CD4-positive, CD25-positive, alpha-beta regulatory T cell (primary cell): ENCODE measurements at regions not wholly inside any gene's neighbourhood (a gene's known extent, or its start where the extent isn't known, plus 50 kb on each side); places are given as distances from the start of the nearest gene placed in this dataset.

Source experiments
- ATAC-seq, 2 donors: fragments of 150-1000 bp; cut with Tn5 transposase; one replicate each; pipeline ENCODE4 v1.10.0; 2021; ENCODE audit warnings: low read depth in 2 of 2, moderate number of reproducible peaks in 2 of 2, moderate library complexity in 1 of 2
- DNase-seq, 3 donors: peaks; one replicate each; pipeline versions ENCODE4 v3.0.0 to v3.0.0-alpha.2; 2012 to 2022; ENCODE audit warnings: mixed read lengths in 1 of 3
- H3K27ac ChIP-seq: one replicate; pipeline ENCODE4 v1.7.0; 2013; ENCODE audit warnings: mild to moderate bottlenecking, low read length; ENCODE audit not compliant: insufficient read depth, poor library complexity, severe bottlenecking
- H3K27me3 ChIP-seq: one replicate; pipeline ENCODE4 v1.7.0; 2013; ENCODE audit warnings: low read length; ENCODE audit not compliant: control insufficient read depth, insufficient read depth
- H3K36me3 ChIP-seq: one replicate; pipeline ENCODE4 v1.7.0; 2013; ENCODE audit warnings: mild to moderate bottlenecking, low read length, moderate library complexity; ENCODE audit not compliant: control insufficient read depth, insufficient read depth
- H3K4me1 ChIP-seq: 2 replicates; pipeline ENCODE4 v1.7.0; 2013; ENCODE audit warnings: mild to moderate bottlenecking, low read length; ENCODE audit not compliant: insufficient read depth, control insufficient read depth, poor library complexity, severe bottlenecking
- H3K4me3 ChIP-seq: one replicate; pipeline ENCODE4 v1.7.0; 2013; ENCODE audit warnings: low read depth, mild to moderate bottlenecking, low read length, moderate library complexity
- H3K9me3 ChIP-seq, 2 experiments: 1 replicate in 1 of 2; 2 replicates in 1 of 2; pipeline ENCODE4 v1.7.0; 2013; ENCODE audit warnings: low read length in 2 of 2, mild to moderate bottlenecking in 1 of 2, moderate library complexity in 1 of 2; ENCODE audit not compliant: control insufficient read depth in 2 of 2
- H3K27ac Mint-ChIP-seq, 3 donors: one replicate each; pipeline ENCODE4 v1.8.0; 2020 to 2022; ENCODE audit warnings: mild to moderate bottlenecking in 3 of 3, mixed read lengths in 3 of 3, moderate library complexity in 2 of 3
- H3K27me3 Mint-ChIP-seq: one replicate; pipeline ENCODE4 v1.8.0; 2022; ENCODE audit warnings: mild to moderate bottlenecking, mixed read lengths
- H3K36me3 Mint-ChIP-seq: one replicate; pipeline ENCODE4 v1.8.0; 2020; ENCODE audit warnings: mixed read lengths
- H3K4me1 Mint-ChIP-seq, 4 donors: one replicate each; pipeline ENCODE4 v1.8.0; 2020 to 2022; ENCODE audit warnings: mixed read lengths in 4 of 4, mild to moderate bottlenecking in 1 of 4
- H3K4me3 Mint-ChIP-seq, 4 donors: one replicate each; pipeline ENCODE4 v1.8.0; 2020 to 2022; ENCODE audit warnings: mild to moderate bottlenecking in 4 of 4, mixed read lengths in 4 of 4, moderate library complexity in 3 of 4
- H3K9me3 Mint-ChIP-seq, 7 donors: one replicate each; pipeline ENCODE4 v1.8.0; 2020 to 2022; ENCODE audit warnings: mixed read lengths in 7 of 7, mild to moderate bottlenecking in 3 of 7, moderate library complexity in 2 of 7

DNA sequence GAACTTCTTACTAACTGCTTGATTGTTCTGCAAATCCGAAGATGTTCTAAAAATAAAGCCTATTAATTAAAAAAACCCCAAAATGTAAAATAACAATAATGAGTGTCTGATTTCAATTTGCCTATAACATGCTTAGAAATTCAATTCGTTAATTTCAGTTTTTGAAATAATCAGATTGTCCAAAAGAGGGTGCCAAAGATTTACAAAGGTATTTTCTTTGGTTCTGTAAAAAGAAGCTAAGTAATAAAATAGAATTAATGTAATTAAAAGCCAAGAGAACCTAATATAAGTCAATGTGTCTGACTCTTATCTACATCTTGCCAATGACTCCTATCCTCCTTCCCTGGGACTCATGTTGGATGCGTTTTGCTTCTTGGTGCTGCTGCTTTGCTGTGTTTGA is 75.0 kb upstream of the CPHXL start:
- H3K4me1 Mint-ChIP-seq: no peaks in the 10 kb centered on the region
- DNase-seq (no peak), ATAC-seq (no peak)
- no peaks in the 10 kb centered on the region for H3K4me1 ChIP-seq
- no peaks in the 10 kb centered on the region for H3K9me3 ChIP-seq
- no peaks in the 10 kb centered on the region for H3K36me3 ChIP-seq
- H3K9me3 Mint-ChIP-seq: no peaks in the 10 kb centered on the region
- peaks cover 37% of the 10 kb centered on the region for H3K27me3 Mint-ChIP-seq
- H3K27ac ChIP-seq: no peak overlapping the region
- peaks cover 5% of the 10 kb centered on the region for H3K27me3 ChIP-seq
- H3K27ac Mint-ChIP-seq: no peak overlapping the region
- H3K4me3 ChIP-seq: no peak overlapping the region
- no peaks in the 10 kb centered on the region for H3K36me3 Mint-ChIP-seq
- H3K4me3 Mint-ChIP-seq: no peak overlapping the region

DNA sequence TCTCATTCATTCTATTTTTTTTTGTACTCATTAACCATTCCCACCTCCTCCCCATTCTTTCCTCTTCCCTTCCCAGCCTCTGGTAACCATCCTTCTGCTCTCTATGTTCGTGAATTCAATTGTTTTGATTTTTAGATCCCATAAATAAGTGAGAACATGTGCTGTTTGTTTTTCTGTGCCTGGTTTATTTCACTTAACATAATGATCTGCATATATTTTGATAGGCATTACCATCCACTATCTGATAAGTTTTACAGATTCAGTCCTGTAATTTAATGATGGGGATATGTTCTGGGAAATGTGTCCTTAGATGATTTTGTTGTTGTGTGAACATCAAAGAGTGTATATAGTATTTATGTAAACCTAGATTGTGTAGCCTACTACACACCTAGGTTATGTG is 77.5 kb upstream of the CPHXL start:
- DNase-seq: no peak
- H3K4me3 Mint-ChIP-seq: no peak overlapping the region

DNA sequence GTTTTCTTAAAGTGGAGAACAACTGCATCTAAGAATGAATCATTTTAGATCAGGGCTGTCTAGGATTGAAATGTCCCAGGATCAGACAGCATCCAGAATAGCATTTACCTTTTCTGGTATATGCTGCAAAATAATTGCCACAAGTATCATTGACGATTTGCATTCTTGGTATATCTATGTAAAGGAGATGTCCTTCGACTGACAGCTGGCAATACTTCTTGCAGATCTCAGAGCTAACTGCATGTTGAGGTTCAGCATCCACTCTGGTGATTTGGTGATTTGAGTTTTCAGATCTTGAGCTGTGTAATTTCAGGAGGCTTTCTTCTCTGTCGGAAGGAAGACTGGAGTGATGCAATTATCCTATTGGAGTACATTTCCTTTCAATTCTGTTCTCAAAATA is 78.1 kb upstream of the CPHXL start:
- Mint-ChIP-seq H3K4me3 (no peak overlapping the region), H3K36me3 (no peaks in the 10 kb centered on the region), H3K9me3 (peaks cover 0 to 1% (median 0%) of the 10 kb centered on the region in 7 donors), H3K4me1 (no peaks in the 10 kb centered on the region), H3K27ac (no peak overlapping the region), H3K27me3 (peaks cover 12% of the 10 kb centered on the region)
- no peak for ATAC-seq
- H3K36me3 ChIP-seq: no peaks in the 10 kb centered on the region
- peaks cover 5% of the 10 kb centered on the region for H3K27me3 ChIP-seq
- no peak overlapping the region for H3K27ac ChIP-seq
- H3K4me1 ChIP-seq: no peaks in the 10 kb centered on the region
- no peaks in the 10 kb centered on the region for H3K9me3 ChIP-seq
- no peak overlapping the region for H3K4me3 ChIP-seq
- no peak for DNase-seq

More for the DNA sequence above, 77.5 kb upstream of the CPHXL start:
- Mint-ChIP-seq H3K36me3 (no peaks in the 10 kb centered on the region), H3K4me1 (no peaks in the 10 kb centered on the region), H3K9me3 (peaks cover 0 to 1% (median 0%) of the 10 kb centered on the region in 7 donors), H3K27ac (no peak overlapping the region), H3K27me3 (peaks cover 18% of the 10 kb centered on the region)
- H3K9me3 ChIP-seq: no peaks in the 10 kb centered on the region
- no peaks in the 10 kb centered on the region for H3K36me3 ChIP-seq
- ATAC-seq: no peak
- peaks cover 5% of the 10 kb centered on the region for H3K27me3 ChIP-seq
- no peak overlapping the region for H3K4me3 ChIP-seq
- no peak overlapping the region for H3K27ac ChIP-seq
- no peaks in the 10 kb centered on the region for H3K4me1 ChIP-seq

DNA sequence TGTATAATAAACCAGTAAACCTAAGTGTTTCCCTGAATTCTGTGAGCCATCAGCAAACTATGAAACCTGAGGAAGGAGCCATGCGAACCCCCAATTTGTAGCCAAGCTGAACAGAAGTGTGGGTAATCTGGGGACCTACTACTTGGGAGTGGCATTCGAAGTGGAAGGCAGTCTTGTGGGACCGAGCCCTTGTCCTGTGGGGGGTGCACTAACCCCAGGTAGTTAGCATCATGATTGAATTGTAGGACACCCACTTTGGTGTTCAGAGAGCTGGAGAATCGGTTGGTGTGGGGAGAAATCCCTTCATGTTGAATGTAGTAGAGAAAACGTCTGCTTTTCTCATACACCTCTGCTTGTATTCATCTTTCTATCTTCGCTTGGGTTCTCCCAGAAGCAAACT is 79.7 kb upstream of the CPHXL start:
- Mint-ChIP-seq H3K27me3 (peaks cover 16% of the 10 kb centered on the region), H3K27ac (no peak overlapping the region)

DNA sequence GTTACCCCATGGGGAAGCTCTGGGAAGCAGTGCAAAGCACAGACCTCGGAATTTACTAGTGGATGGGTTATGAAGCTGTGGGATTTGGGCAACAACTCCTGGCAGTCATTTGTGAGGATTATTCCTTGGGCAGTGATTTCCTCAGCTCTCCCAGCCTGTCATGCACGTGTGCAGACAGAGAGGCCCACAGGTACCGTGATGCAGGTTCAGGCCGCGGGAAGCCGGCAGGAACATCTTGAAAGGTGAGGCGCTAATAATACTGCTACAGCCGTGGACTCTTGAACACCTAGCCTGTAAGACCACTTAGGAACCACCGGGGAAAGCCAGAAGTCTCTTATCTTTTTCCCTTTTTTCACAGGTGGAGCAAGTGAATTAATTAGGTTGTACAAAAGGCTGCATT is 80.2 kb upstream of the CPHXL start:
- Mint-ChIP-seq H3K36me3 (no peaks in the 10 kb centered on the region), H3K27me3 (peaks cover 16% of the 10 kb centered on the region), H3K4me3 (no peak overlapping the region), H3K4me1 (peaks cover 0 to 11% (median 7%) of the 10 kb centered on the region in 4 donors), H3K27ac (no peak overlapping the region), H3K9me3 (peaks cover 0 to 1% (median 0%) of the 10 kb centered on the region in 7 donors)
- Histone ChIP-seq H3K4me1 (no peaks in the 10 kb centered on the region), H3K36me3 (no peaks in the 10 kb centered on the region), H3K4me3 (no peak overlapping the region), H3K9me3 (no peaks in the 10 kb centered on the region), H3K27me3 (peaks cover 5% of the 10 kb centered on the region), H3K27ac (no peak overlapping the region)
- no peak for ATAC-seq
- DNase-seq: no peak

More for the DNA sequence above, 79.7 kb upstream of the CPHXL start:
- Histone ChIP-seq H3K4me1 (no peaks in the 10 kb centered on the region), H3K9me3 (no peaks in the 10 kb centered on the region), H3K36me3 (no peaks in the 10 kb centered on the region), H3K4me3 (no peak overlapping the region), H3K27ac (no peak overlapping the region), H3K27me3 (peaks cover 5% of the 10 kb centered on the region)
- Mint-ChIP-seq H3K36me3 (no peaks in the 10 kb centered on the region), H3K4me3 (no peak overlapping the region), H3K4me1 (peaks cover 0 to 8% (median 7%) of the 10 kb centered on the region in 4 donors), H3K9me3 (peaks cover 0 to 1% (median 0%) of the 10 kb centered on the region in 7 donors)
- no peak for ATAC-seq
- no peak for DNase-seq

DNA sequence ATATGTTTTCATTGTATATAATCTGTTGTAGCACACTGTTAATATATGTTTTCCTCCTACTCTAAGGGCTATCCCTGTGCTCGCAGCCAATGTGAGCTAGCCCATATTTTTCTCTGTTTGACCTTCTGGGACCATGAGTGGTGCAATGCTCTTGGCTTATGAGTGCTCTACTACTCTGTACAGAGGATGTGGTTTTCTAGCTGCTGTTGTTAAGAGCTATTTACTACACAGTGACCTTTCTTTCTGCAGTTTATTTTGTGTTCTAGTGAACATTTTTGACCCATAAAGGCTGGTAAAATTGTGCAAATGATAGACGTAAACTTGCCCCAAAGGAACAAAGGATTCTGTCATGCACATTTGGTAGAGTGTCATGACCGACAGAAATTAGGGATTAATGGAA is 84.1 kb upstream of the CPHXL start:
- H3K27ac Mint-ChIP-seq: no peak overlapping the region
- Histone ChIP-seq H3K4me3 (peak overlapping the region; percentile 2), H3K27ac (no peak overlapping the region), H3K27me3 (no peaks in the 10 kb centered on the region), H3K9me3 (no peaks in the 10 kb centered on the region), H3K4me1 (no peaks in the 10 kb centered on the region), H3K36me3 (no peaks in the 10 kb centered on the region)
- DNase-seq (no peak), ATAC-seq (peak; percentile 24 to 42)
- peak overlapping the region in 2 of 4 donors; percentile 11 to 37 for H3K4me3 Mint-ChIP-seq
- H3K4me1 Mint-ChIP-seq: peaks cover 0 to 11% (median 7%) of the 10 kb centered on the region in 4 donors
- H3K36me3 Mint-ChIP-seq: no peaks in the 10 kb centered on the region
- H3K27me3 Mint-ChIP-seq: peaks cover 10% of the 10 kb centered on the region
- H3K9me3 Mint-ChIP-seq: peaks cover 0 to 1% (median 0%) of the 10 kb centered on the region in 7 donors

DNA sequence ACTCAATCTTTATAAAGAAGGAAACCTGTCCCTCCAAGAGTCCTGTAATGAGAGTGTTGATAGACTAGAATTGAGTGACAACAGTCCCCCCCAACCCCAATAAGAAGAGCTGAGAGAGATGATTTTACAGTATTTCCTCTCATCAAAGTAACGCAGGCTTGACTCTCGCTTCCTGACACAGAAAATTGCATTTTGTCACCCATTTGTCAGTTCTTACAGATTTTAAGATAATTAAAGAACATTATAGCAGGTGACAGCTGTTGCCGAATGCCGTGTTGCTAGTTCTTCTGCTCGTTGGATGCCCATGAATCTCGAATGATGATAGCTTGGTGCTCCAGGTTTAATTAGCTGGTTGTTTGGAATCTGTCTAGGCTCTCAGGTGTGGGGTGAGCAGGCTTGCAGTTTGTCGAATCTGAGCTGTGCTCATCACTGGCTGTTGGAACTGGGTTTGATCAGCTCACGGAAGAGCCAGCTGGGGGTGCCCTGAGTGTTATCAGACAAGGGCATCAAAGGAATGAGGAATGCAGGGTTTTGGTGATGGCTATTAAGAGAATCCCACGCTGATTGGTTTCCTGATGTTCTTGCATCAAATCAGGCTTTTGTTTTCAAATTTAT is 84.8 kb upstream of the CPHXL start:
- H3K27ac ChIP-seq: no peak overlapping the region
- Mint-ChIP-seq H3K4me1 (peaks cover 0 to 11% (median 7%) of the 10 kb centered on the region in 4 donors), H3K9me3 (peaks cover 0 to 1% (median 0%) of the 10 kb centered on the region in 7 donors), H3K36me3 (no peaks in the 10 kb centered on the region), H3K4me3 (no peak overlapping the region), H3K27ac (peak overlapping the region in 2 of 3 donors; percentile 54 to 68), H3K27me3 (peaks cover 11% of the 10 kb centered on the region)
- DNase-seq (no peak), ATAC-seq (no peak)
- no peaks in the 10 kb centered on the region for H3K9me3 ChIP-seq
- no peak overlapping the region for H3K4me3 ChIP-seq
- H3K27me3 ChIP-seq: no peaks in the 10 kb centered on the region
- no peaks in the 10 kb centered on the region for H3K4me1 ChIP-seq
- H3K36me3 ChIP-seq: no peaks in the 10 kb centered on the region

DNA sequence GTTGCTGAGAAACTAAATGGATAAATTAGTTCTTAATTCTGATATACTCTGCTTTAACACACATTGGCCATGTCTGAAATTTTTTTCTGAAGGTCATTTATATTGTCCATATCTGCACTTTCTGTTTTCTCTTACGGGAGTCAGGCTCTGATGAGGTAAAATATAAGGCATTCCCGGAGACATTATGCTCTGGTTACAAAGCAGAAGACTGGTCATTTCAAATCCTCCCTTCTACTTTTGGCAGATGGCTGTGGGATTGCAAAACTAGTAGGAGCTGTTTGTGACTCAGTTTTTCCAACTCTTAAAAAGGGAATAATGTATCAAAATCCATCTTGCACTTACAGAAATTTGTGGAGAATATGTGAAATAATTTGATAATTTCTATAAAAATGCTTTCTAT is 92.2 kb upstream of the CPHXL start:
- no peaks in the 10 kb centered on the region for H3K36me3 ChIP-seq
- no peak for DNase-seq
- H3K27ac ChIP-seq: no peak overlapping the region
- no peak for ATAC-seq
- H3K4me3 Mint-ChIP-seq: no peak overlapping the region
- H3K4me1 Mint-ChIP-seq: no peaks in the 10 kb centered on the region
- no peaks in the 10 kb centered on the region for H3K9me3 ChIP-seq
- no peaks in the 10 kb centered on the region for H3K27me3 ChIP-seq
- H3K9me3 Mint-ChIP-seq: peaks cover 0 to 2% (median 0%) of the 10 kb centered on the region in 7 donors
- no peaks in the 10 kb centered on the region for H3K4me1 ChIP-seq
- no peaks in the 10 kb centered on the region for H3K36me3 Mint-ChIP-seq
- H3K27ac Mint-ChIP-seq: no peak overlapping the region
- H3K4me3 ChIP-seq: no peak overlapping the region
- H3K27me3 Mint-ChIP-seq: peaks cover 8% of the 10 kb centered on the region
